CD4-positive, alpha-beta T cell (primary cell): ENCODE measurements at regions not wholly inside any gene's neighbourhood (a gene's known extent, or its start where the extent isn't known, plus 50 kb on each side); places are given as distances from the start of the nearest gene placed in this dataset.

ENCODE experiments used
- ATAC-seq: fragments of 200-7000 bp; cut with Tn5 transposase; one replicate; pipeline ENCODE4 v1.10.0; 2022; ENCODE audit warnings: mild to moderate bottlenecking; ENCODE audit not compliant: poor library complexity
- CTCF ChIA-PET: fragments of 350-600 bp; sonication (Branson Sonifier 250); formaldehyde crosslinking; loops from one replicate; lab custom pipeline; 2021; ENCODE audit warnings: antibody characterized with exemption, inconsistent platforms; lab: Charles Lee
- POLR2A ChIA-PET: fragments of 350-600 bp; sonication (Branson Sonifier 250); formaldehyde crosslinking; loops from one replicate; lab custom pipeline; 2021; ENCODE audit warnings: antibody characterized with exemption, inconsistent platforms; lab: Charles Lee
- DNase-seq, 14 experiments: peaks; one replicate each; pipeline ENCODE4 v3.0.0-alpha.2; 2013 to 2020; ENCODE audit warnings: mixed read lengths in 2 of 14
- H3K27ac ChIP-seq, 2 donors: one replicate each; pipeline versions ENCODE4 v1.5.1 to v1.7.0; 2013; ENCODE audit warnings: low read length in 2 of 2, low read depth in 1 of 2, mild to moderate bottlenecking in 1 of 2
- H3K27me3 ChIP-seq, 2 experiments: 1 replicate in 1 of 2; 2 replicates in 1 of 2; pipeline versions ENCODE4 v1.6.1 to v1.7.0; 2013; ENCODE audit warnings: low read length in 2 of 2, control low read depth in 1 of 2, mild to moderate bottlenecking in 1 of 2, moderate library complexity in 1 of 2; ENCODE audit not compliant: insufficient read depth in 2 of 2, control insufficient read depth in 1 of 2
- H3K36me3 ChIP-seq: one replicate; pipeline ENCODE4 v1.6.1; 2013; ENCODE audit warnings: low read length, control low read depth; ENCODE audit not compliant: insufficient read depth
- H3K4me1 ChIP-seq: one replicate; pipeline ENCODE4 v1.6.1; 2013; ENCODE audit warnings: low read length, control low read depth; ENCODE audit not compliant: insufficient read depth
- H3K4me3 ChIP-seq: one replicate; pipeline ENCODE4 v1.5.1; 2013; ENCODE audit warnings: mild to moderate bottlenecking, low read length, moderate library complexity
- H3K9me3 ChIP-seq, 2 experiments: 1 replicate in 1 of 2; 2 replicates in 1 of 2; pipeline versions ENCODE4 v1.6.1 to v1.7.0; 2013; ENCODE audit warnings: low read length in 2 of 2, mild to moderate bottlenecking in 2 of 2, control low read depth in 1 of 2, moderate library complexity in 1 of 2; ENCODE audit not compliant: control insufficient read depth in 1 of 2, insufficient read depth in 1 of 2
- H3K27ac Mint-ChIP-seq: one replicate; pipeline ENCODE4 v1.8.0; 2020; ENCODE audit warnings: mixed read lengths
- H3K27me3 Mint-ChIP-seq: one replicate; pipeline ENCODE4 v1.8.0; 2021; ENCODE audit warnings: mixed read lengths
- H3K36me3 Mint-ChIP-seq: one replicate; pipeline ENCODE4 v1.8.0; 2021; ENCODE audit warnings: low read depth, mixed read lengths
- H3K4me1 Mint-ChIP-seq: one replicate; pipeline ENCODE4 v1.8.0; 2021; ENCODE audit warnings: low read depth, mixed read lengths
- H3K4me3 Mint-ChIP-seq: one replicate; pipeline ENCODE4 v1.8.0; 2020; ENCODE audit warnings: mild to moderate bottlenecking, mixed read lengths
- H3K9me3 Mint-ChIP-seq: one replicate; pipeline ENCODE4 v1.8.0; 2020; ENCODE audit warnings: mixed read lengths
- CTCF ChIP-seq: fragments of 200-600 bp; IDR thresholded peaks from one replicate; pipeline ENCODE4 v1.8.0; 2022; ENCODE audit warnings: antibody characterized with exemption, mild to moderate bottlenecking
- intact Hi-C, 2 experiments: fragments of 100-400 bp; cut with DNase I in 1 of 2; cut with micrococcal nuclease in 1 of 2; formaldehyde crosslinking; loops; one replicate each; pipeline versions ENCODE4 v1.15.1 to v1.9.0; 2023 to 2025; cut with DNase I, micrococcal nuclease

- ATAC-seq (no peak), DNase-seq (no peak)
- Histone ChIP-seq H3K4me1 (no peaks in the 10 kb centered on the region), H3K27me3 (no peaks in the 10 kb centered on the region), H3K4me3 (no peak overlapping the region), H3K36me3 (no peaks in the 10 kb centered on the region), H3K9me3 (peaks cover 0 to 4% of the 10 kb centered on the region in 2 experiments), H3K27ac (no peak overlapping the region)
- no peaks in the 10 kb centered on the region for H3K36me3 Mint-ChIP-seq
- no peaks in the 10 kb centered on the region for H3K4me1 Mint-ChIP-seq
- H3K27ac Mint-ChIP-seq = no peak overlapping the region
- H3K27me3 Mint-ChIP-seq = no peaks in the 10 kb centered on the region
- ChIA-PET CTCF (interaction anchor here (0.6 kb wide), 1 partner anchor 29 kb away, joined by 3 read pairs; no protein-coding TSS in a partner anchor), POLR2A (no interaction called here)
- intact Hi-C loops = no loop called here
- no peak overlapping the region for H3K4me3 Mint-ChIP-seq
- TF ChIP-seq CTCF = no peak
- no peaks in the 10 kb centered on the region for H3K9me3 Mint-ChIP-seq
Measured at GRCh38 chr1:56303805-56304204, 275.6 kb downstream of the PLPP3 start.

GRCh38 chr1:56302878-56303277 is 276.5 kb downstream of the PLPP3 start:
- Mint-ChIP-seq H3K36me3 (no peaks in the 10 kb centered on the region), H3K27ac (no peak overlapping the region), H3K4me3 (no peak overlapping the region), H3K9me3 (no peaks in the 10 kb centered on the region), H3K4me1 (no peaks in the 10 kb centered on the region), H3K27me3 (no peaks in the 10 kb centered on the region)
- H3K4me1 ChIP-seq = no peaks in the 10 kb centered on the region
- no peak for DNase-seq
- H3K27me3 ChIP-seq = no peaks in the 10 kb centered on the region
- ATAC-seq = no peak
- intact Hi-C loops = no loop called here
- H3K36me3 ChIP-seq = no peaks in the 10 kb centered on the region
- H3K9me3 ChIP-seq = peaks cover 0 to 4% of the 10 kb centered on the region in 2 experiments
- CTCF ChIA-PET = no interaction called here
- no peak for TF ChIP-seq CTCF
- no peak overlapping the region for H3K27ac ChIP-seq
- POLR2A ChIA-PET = no interaction called here
- H3K4me3 ChIP-seq = no peak overlapping the region

GRCh38 chr1:56301791-56302190 is 277.6 kb downstream of the PLPP3 start:
- POLR2A ChIA-PET = no interaction called here
- no peaks in the 10 kb centered on the region for H3K4me1 Mint-ChIP-seq
- no peaks in the 10 kb centered on the region for H3K9me3 Mint-ChIP-seq
- H3K4me3 ChIP-seq = no peak overlapping the region
- no peaks in the 10 kb centered on the region for H3K27me3 Mint-ChIP-seq
- no peaks in the 10 kb centered on the region for H3K27me3 ChIP-seq
- no peak overlapping the region for H3K27ac ChIP-seq
- no peaks in the 10 kb centered on the region for H3K36me3 ChIP-seq
- no peak overlapping the region for H3K27ac Mint-ChIP-seq
- intact Hi-C loops = no loop called here
- no peak for ATAC-seq
- H3K4me3 Mint-ChIP-seq = no peak overlapping the region
- CTCF ChIA-PET = no interaction called here
- no peaks in the 10 kb centered on the region for H3K36me3 Mint-ChIP-seq
- TF ChIP-seq CTCF = no peak
- no peak for DNase-seq
- peaks cover 0 to 4% of the 10 kb centered on the region in 2 experiments for H3K9me3 ChIP-seq
- no peaks in the 10 kb centered on the region for H3K4me1 ChIP-seq
